Coronary artery (tissue), 2 donors: ENCODE measurements at regions not wholly inside any gene's neighbourhood (a gene's known extent, or its start where the extent isn't known, plus 50 kb on each side); places are given as distances from the start of the nearest gene placed in this dataset.
A peak's percentile ranks its signal among the peaks of the same experiment; 100 is the strongest.

Experiments used
- DNase-seq: peaks from one replicate; pipeline ENCODE4 v3.0.0-alpha.2; 2017; ENCODE audit warnings: low spot score
- H3K27ac ChIP-seq, 2 donors: fragments of 200-600 bp; sonication (generic); one replicate each; pipeline ENCODE4 v1.5.1; 2016 to 2019
- H3K4me3 ChIP-seq: fragments of 200-600 bp; sonication (generic); 2 replicates; pipeline ENCODE4 v1.5.1; 2016; ENCODE audit warnings: mild to moderate bottlenecking, moderate library complexity
- TF ChIP-seq, protein P1 (sequence below): fragments of 200-600 bp; sonication (generic); IDR thresholded peaks from one replicate; pipeline ENCODE4 v1.5.1; 2019; ENCODE audit warnings: antibody characterized with exemption

DNA sequence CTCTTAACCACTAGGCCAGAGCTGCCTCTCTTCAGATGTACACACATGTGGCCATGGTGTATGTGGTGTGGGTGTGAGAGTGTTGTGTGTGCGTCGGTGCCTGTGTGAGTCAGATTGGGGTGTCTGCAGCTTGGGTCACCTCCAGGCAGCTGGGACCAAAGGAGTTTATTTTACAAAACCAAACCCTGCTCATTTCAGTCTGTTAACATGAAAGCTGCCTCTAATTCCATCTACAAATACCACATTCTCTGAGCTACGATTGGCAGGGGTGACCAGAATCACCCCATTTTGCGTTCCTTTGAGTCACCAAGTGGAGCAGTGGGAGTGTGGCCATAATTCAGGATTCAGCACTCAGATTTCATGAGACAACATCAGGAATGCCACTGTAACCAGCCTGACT, 105.3 kb downstream of the IRX5 start:
- Histone ChIP-seq H3K27ac (no peak overlapping the region), H3K4me3 (no peak overlapping the region)
- TF ChIP-seq, protein P1, sequence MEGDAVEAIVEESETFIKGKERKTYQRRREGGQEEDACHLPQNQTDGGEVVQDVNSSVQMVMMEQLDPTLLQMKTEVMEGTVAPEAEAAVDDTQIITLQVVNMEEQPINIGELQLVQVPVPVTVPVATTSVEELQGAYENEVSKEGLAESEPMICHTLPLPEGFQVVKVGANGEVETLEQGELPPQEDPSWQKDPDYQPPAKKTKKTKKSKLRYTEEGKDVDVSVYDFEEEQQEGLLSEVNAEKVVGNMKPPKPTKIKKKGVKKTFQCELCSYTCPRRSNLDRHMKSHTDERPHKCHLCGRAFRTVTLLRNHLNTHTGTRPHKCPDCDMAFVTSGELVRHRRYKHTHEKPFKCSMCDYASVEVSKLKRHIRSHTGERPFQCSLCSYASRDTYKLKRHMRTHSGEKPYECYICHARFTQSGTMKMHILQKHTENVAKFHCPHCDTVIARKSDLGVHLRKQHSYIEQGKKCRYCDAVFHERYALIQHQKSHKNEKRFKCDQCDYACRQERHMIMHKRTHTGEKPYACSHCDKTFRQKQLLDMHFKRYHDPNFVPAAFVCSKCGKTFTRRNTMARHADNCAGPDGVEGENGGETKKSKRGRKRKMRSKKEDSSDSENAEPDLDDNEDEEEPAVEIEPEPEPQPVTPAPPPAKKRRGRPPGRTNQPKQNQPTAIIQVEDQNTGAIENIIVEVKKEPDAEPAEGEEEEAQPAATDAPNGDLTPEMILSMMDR = no peak
- peak; percentile 21 for DNase-seq

DNA sequence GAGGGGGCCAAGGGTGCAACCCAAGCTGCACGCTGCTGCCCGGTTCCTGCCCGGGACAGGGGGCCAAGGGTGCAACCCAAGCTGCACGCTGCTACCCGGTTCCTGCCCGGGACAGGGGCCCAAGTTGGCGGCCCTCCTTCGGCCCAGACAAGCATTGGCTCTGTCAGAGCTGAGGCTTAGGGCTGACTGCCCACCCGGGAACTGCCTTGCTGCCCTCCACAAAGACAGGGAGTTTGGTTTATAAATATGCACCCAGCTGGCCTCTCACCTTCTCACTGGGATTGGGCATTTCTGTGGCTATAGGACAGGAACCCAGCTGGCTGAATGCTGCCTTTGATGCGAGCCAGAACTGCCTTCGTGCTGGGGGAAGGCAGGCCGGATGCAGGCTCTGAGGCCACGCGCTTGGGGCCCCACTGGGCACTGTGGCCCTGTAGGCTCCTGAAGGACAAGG, 105.7 kb downstream of the IRX5 start:
- peak; percentile 40 for DNase-seq
- no peak overlapping the region for H3K4me3 ChIP-seq
- H3K27ac ChIP-seq = no peak overlapping the region
- TF ChIP-seq, protein P1 = no peak

DNA sequence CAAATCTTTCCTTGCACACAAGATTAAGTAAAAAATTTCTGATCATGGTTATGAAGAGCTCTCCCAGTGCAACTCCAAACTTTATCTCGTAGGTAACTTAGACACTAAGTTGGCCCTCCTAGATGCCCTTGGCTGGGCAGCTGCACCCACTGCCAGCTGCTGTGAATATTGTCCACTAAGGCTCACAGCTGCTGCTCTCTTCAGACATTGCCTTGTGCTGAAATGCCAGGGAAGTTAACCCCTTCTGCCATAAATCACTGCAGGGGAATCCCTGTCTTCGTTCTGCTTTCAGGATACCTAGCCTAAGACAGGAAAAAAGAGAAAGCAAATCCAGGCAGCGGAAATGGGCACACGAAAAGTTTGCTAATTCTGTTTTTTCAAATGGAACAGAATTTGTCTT, 106.4 kb downstream of the IRX5 start:
- Histone ChIP-seq H3K27ac (no peak overlapping the region), H3K4me3 (no peak overlapping the region)
- TF ChIP-seq, protein P1 = no peak
- peak; percentile 21 for DNase-seq

DNA sequence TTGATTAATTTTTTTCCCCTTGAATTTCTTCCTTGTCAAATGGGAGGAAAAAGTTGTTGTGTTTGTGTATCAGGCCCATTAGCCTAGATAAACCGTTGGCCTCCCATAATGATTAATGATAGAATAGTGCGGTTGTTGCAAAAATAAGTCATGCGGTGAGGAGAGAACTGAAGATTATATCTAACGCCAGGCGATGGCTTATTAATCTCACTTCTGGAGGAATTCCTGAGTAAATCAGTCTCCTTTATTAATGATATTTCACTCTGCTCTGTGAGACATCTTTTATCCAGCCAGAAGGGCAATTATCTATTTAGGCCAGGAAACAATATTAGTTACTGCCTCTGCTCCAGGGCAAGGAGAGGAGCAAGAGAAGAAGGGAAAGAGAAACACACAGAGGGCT, 107.3 kb downstream of the IRX5 start:
- Histone ChIP-seq H3K4me3 (no peak overlapping the region), H3K27ac (no peak overlapping the region)
- no peak for DNase-seq
- TF ChIP-seq, protein P1 = no peak

DNA sequence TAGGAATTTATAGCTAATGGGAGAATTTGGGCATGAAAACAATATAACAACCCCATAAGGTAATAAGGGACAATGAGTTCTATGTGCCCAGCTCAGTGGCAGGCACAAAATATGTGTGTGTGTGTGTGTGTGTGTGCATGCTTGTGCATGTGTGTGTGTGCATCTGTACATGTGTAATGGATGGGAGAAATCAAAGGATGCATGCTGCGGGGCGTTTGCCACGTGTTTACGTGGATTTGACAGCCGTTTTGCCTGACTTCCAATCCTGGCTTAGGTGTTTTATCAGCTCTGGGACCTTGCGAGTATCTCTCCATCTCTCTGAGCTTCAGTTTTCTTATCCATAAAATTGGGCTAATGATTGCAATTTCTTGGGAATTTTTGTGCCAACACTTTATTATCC, 108.4 kb downstream of the IRX5 start:
- no peak overlapping the region for H3K4me3 ChIP-seq
- TF ChIP-seq, protein P1 = no peak
- no peak overlapping the region for H3K27ac ChIP-seq
- DNase-seq = no peak

DNA sequence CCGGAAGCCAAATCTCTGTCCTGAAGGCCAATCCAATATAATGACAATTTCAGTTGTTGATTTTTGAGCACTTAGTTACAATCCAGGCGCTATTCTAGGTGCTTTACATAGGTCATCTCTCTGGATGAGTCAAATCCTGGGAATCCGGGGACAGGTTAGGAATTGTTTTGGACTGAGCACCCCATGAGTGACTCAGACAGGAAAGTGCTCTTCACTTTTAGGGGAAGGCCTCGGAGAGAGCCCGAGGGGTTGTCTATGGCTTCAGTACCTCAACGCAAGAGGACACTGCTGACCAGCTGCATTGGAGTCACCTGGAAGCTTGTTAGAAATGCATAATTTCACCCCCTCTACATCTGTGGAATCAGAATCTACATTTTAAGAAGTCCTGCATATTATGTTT, 108.8 kb downstream of the IRX5 start:
- Histone ChIP-seq H3K4me3 (no peak overlapping the region), H3K27ac (no peak overlapping the region)
- peak; percentile 43 for DNase-seq
- TF ChIP-seq, protein P1 = no peak

DNA sequence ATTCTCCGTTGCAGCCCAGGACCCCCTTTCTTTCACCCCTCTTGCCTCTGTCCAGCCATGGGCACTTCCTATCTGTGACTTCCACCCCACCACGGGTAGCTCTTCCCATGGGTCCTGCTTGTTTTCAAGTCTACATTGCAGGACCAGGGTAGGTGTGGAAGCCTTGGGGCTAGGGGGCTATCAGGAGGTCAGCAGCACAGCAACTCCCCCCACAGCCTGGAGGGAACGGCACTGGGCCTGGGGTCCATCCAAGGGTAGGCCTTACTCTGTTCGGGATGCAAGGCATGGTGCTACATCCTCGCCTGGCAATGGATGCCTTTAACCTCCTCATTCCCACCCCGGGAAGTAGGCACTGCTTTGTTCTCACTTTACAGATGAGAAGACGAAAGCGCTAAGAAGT, 109.3 kb downstream of the IRX5 start:
- Histone ChIP-seq H3K4me3 (no peak overlapping the region), H3K27ac (no peak overlapping the region)
- peak; percentile 26 for DNase-seq
- TF ChIP-seq, protein P1 = no peak
